ENCODE measurements at regions not wholly inside any gene's neighbourhood (a gene's known extent, or its start where the extent isn't known, plus 50 kb on each side); places are given as distances from the start of the nearest gene placed in this dataset.

- DNase-seq = no peak
Measured at GRCh38 chr10:10598297-10598696, 419.4 kb upstream of the CELF2 start.

GRCh38 chr10:10600004-10600403, 417.7 kb upstream of the CELF2 start:
- DNase-seq = no peak

DNA sequence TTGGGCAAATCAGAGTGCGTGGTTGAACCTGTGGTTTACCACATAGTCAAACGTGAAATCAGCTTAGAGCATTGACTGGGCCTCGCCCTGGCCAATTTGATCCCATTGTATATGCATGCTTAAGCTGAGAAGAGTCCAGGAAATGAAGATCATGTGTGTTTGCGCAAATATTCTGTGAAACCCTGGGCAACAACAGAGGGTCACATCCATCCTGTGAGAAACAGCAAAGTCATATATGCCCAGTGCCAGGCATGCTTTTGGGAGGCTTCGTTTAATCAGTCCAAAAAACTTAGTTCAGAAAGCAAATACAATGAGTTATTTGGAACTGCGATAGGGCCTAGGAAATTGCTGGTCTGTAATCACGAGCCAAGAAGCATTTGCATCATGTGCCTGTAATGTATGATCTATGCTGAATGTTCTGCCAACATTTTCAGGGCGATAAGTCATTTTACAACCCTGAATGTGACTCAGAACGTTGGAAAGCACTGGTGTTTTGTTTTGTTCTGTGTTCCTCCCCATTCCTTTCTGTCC, 412.1 kb upstream of the CELF2 start:
- DNase-seq = no peak

DNA sequence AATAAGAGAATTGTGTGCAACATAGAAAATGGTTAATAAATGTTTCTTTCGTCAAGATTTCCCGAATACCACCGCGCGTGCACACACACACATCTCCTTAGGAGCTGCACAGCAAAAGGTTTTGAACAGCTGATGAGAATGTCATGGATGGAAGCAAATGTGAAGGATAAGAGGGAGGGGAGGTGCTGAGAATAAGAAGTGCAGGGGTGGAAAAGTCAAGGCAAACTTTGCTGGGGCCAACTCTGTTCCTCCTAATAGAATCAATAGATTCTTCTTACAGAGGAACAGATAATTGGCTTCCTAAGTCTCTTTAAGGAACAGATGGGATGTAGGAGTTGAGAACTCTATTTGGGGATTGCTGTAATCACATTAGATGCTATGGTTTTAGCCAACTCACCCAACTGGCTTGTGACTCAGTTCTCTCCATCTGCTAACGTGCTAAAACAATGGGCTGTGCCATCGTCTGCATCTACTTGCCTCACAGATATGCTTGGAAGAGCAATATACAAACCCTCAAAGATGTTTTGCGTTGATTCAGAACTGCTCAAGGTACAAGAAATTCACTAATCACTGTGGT, 408.2 kb upstream of the CELF2 start:
- no peak for DNase-seq

DNA sequence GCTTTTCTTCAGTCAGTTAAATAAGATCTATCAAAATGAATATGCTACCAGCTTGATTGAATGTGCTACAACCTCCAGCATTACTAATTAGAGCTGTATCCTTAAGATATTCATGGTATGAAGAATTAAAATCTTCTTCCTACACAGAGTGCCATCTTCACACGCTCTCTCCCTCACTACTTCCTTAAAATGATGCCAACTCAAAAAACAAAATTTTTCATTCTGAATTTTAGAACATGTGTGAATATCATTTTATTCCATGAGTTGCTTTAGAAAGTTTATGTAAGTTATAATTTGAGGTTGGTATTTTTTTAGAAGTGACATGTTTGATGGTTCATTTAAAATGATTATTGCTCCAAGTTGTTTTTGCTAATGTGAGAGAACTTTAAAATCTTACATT, 407.5 kb upstream of the CELF2 start:
- DNase-seq = no peak

GRCh38 chr10:10612151-10612550, 405.5 kb upstream of the CELF2 start:
- DNase-seq = no peak

- DNase-seq = no peak
Measured at GRCh38 chr10:10613656-10614244, 403.9 kb upstream of the CELF2 start.

DNA sequence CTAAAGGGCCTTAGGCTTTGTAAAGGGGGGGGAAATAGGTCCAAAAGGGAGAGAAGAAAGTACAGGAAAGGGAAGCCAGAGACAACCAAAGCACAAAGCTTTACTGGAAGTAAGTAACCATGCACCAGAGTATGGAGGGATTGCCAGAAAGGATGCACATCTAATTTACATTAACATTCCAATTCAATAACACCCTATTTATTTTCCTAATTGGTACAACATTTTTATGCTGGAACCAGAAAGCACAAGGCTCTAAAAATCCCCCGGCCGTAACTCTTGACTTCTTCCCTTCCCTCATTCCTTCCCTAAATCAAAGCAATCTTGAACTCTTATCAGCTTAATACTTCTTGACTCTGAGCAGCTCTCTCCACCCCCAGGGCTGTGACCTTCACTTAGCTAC, 400.0 kb upstream of the CELF2 start:
- DNase-seq = no peak

GRCh38 chr10:10618139-10618538, 399.5 kb upstream of the CELF2 start:
- no peak for DNase-seq

DNA sequence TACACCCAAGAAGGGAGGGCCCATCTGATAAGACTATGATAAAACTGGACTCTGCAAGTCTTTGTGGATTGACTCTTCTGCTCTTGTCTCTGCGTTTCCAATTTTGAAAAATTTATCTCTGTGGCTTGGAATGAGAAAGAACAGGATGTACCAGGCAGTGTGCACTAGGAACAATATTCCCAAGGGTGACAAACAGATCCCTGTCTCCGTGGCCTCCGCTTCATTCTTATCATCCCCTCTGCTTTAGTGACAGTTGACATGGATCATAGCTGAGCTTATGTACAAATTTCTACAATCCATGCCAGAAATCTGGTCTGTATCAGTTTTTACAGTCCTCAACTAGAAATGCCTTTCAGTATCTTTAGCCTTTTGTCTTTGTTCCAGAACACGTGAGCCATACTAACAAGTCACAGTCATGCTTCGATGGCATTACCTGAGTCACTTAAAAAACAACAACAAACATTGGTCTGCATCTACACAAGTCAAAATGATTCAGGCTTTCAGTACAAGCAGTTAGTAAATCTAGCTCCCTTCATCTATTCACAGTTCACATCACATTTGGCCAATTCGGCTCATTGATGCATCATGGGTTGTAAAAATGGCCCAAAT, 393.6 kb upstream of the CELF2 start:
- DNase-seq = no peak

GRCh38 chr10:10624567-10624962, 393.1 kb upstream of the CELF2 start:
- no peak for DNase-seq

- no peak for DNase-seq
Measured at GRCh38 chr10:10625491-10625890, 392.2 kb upstream of the CELF2 start.

- DNase-seq = no peak
Measured at GRCh38 chr10:10626734-10627133, 390.9 kb upstream of the CELF2 start.

DNA sequence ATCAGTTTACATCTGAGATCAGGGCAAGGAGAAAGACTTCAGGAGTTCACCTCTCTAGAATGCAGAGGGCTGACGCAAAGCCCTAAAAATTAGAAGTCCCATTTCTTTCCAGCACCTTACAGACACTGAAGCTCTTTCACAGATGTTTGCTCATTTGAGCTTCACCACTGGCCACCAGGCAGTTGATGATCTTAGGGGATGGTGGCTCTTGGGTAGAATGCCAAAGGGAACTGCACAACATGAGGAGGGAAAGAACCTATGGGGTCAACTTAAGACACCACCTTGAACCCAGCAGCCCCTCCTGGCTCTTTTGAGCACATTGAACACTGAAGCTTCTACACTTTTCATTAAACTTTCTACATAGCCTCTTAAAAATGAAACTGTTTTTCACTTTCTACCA, 390.3 kb upstream of the CELF2 start:
- DNase-seq = no peak

GRCh38 chr10:10629512-10629911, 388.2 kb upstream of the CELF2 start:
- DNase-seq = no peak

- DNase-seq = no peak
Measured at GRCh38 chr10:10630281-10630680, 387.4 kb upstream of the CELF2 start.

- DNase-seq = no peak
Measured at GRCh38 chr10:10630782-10631181, 386.9 kb upstream of the CELF2 start.

- no peak for DNase-seq
Measured at GRCh38 chr10:10642189-10642588, 375.5 kb upstream of the CELF2 start.

GRCh38 chr10:10642751-10643150, 374.9 kb upstream of the CELF2 start:
- DNase-seq = no peak

DNA sequence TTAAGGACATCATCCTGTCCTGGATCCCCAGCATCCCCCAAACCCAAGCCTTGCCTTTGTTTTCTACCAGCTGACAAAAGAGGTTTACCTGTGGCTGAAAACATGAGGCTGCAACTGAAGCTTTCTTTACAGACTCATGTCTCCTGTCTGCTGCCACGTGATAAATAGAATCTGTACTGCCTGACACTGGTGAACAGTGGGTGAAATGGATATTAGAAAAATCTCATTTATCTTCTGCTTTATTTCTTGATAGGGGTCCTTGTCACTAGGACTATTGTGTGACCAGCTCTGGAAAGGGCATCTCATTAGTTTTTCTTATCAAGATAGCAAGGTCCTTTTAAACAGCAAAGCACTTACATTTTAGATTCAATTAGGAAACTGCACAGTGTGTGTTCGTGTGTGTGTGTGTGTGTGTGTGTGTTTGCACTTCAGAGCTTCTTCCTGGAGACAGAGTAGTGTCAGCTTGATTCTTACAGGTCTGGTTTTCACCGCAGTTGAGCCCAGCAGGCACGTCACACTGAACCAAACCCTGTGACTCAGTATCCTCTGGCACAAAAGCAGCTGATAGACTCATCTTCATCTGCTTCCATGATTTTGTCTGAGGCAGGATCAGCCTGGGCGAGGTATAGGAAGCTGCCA, 373.5 kb upstream of the CELF2 start:
- DNase-seq = no peak

- no peak for DNase-seq
Measured at GRCh38 chr10:10644676-10645385, 372.8 kb upstream of the CELF2 start.

GRCh38 chr10:10647331-10647730, 370.3 kb upstream of the CELF2 start:
- no peak for DNase-seq

DNA sequence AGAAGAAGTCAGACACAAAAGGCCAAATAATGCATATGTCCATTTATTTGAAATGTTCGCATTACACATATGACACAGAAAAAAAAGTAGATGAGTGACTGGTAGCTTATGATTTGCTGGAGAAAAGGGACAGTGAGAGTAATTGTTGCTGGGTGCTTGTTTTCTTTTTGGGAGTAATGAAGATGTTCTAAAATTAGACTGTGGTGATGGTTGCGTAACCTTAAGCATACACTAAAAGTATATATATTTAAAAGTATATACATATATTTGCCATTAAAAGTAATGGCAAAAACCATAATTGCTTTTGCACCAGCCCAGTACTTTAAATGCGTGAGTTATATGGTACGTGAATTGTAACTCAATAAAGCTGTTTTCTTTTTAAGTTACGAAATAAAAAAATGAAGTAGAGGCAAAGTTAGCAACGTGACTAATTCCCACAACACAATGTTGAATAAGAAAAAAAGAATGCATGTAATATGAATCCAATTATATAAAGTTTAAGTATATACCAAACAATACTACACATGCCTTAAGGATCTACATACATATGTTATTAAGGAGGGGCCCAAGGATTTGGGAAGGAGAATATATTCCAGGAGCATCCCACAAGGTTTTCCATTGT, 360.4 kb upstream of the CELF2 start:
- no peak for DNase-seq

Data from CD4-positive, alpha-beta T cell treated with Interleukin-12 subunit alpha and Interleukin-12 subunit beta, for 1 hour (primary cell).